ENCODE measurements at regions not wholly inside any gene's neighbourhood (a gene's known extent, or its start where the extent isn't known, plus 50 kb on each side); places are given as distances from the start of the nearest gene placed in this dataset.

DNA sequence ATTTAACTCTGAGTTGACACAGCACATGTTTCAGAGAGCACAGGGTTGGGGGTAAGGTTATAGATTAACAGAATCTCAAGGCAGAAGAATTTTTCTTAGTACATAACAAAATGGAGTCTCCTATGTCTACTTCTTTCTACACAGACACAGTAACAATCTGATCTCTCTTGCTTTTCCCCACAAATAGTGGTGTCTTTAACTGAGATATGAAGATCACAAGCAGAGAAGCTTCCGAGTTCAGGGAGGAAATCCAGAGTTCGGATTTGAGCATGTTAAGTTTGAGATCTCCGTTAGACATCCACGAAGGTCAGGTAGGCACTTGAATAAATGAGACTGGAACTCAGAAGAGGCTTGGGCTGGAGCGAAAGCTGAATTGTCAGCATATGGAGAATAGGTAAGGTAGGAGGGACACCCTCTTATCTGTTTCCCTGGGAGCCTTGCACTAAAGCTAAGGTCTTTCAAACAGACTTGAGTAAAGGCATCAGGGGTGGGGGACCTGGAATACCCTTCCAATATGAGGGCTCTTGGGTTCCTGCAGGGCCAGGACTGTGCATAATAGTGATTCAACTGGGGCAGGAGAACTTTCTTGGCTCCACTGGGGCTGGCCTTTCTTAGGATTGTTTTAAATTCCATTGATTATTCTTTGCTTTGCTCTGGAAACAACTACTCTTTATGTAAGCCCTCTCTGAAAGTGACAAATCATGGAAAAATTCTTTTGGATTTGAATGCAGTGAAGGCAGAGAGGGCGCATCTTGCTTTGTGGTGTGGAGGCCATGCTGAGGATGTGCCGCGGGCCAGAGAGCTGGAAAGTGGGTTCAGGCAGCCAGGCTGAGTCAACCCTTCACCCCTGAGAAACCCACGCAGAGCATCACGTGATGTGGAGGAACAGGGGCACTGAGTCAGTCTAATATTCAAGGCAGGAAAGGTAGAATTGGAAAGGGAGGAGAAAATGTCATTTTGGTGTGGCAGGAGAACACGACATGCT, 62.7 kb upstream of the AMPD3 start:
- H3K27me3 ChIP-seq (replicated peaks in 1 of 4; ENCODE audit: control insufficient read depth in 3 of 4, extremely low read depth in 1 of 4, insufficient read depth in 3 of 4, low read length in 3 of 4): no peaks in the 10 kb centered on the region
- no peak overlapping the region for H3K9ac ChIP-seq (replicated peaks in 1 of 4; ENCODE audit: extremely low read depth in 1 of 4, low read depth in 3 of 4, low read length in 3 of 4)
- H2BK20ac ChIP-seq (ENCODE audit: low read length): no peak overlapping the region
- H3K79me2 ChIP-seq (ENCODE audit: control insufficient read depth in 1 of 2, insufficient read depth in 2 of 2, low read length in 2 of 2): no peaks in the 10 kb centered on the region
- no peak overlapping the region for H3K4ac ChIP-seq (replicated peaks; ENCODE audit: insufficient read length, low read depth, low read length)
- H3K14ac ChIP-seq (ENCODE audit: insufficient read length): no peak overlapping the region
- H4K8ac ChIP-seq (ENCODE audit: extremely low read depth, insufficient read depth, low read length): no peak overlapping the region
- no peaks in the 10 kb centered on the region for H3K79me1 ChIP-seq (ENCODE audit: low read depth, low read length)
- no peaks in the 10 kb centered on the region for H4K20me1 ChIP-seq (replicated peaks in 1 of 2; ENCODE audit: control insufficient read depth in 1 of 2, insufficient read depth in 2 of 2, low read length in 2 of 2)
- ChIA-PET CTCF (ENCODE audit: partially characterized antibody) (interaction anchor here (1.5 kb wide), 2 partner anchors 10 to 12 kb away, joined by 4 to 5 read pairs; no protein-coding TSS in a partner anchor), POLR2A (ENCODE audit: partially characterized antibody) (interaction anchor here (0.9 to 1.3 kb wide), 2 partner anchors 87 to 89 kb away, joined by 3 to 4 read pairs; partner anchors contain the start of gene ADM)
- no peak overlapping the region for H3K56ac ChIP-seq (replicated peaks; ENCODE audit: insufficient read length, low read depth, low read length)
- H3K4me3 ChIP-seq (ENCODE audit: extremely low read depth in 1 of 4, insufficient read depth in 2 of 4, low read depth in 3 of 4, low read length in 4 of 4): no peak overlapping the region
- H3K27ac ChIP-seq (ENCODE audit: low read depth, low read length): no peak overlapping the region
- no peak overlapping the region; the same call in 1 of the 2 replicates for H2BK12ac ChIP-seq (ENCODE audit: low read depth, low read length)
- H3K18ac ChIP-seq (ENCODE audit: extremely low read depth, low read length): no peak overlapping the region
- 94% methylated on average over 11 of the region's 11 CpGs; no CpG with 5 or more reads in 1 of the 2 experiments for WGBS, 2 experiments (ENCODE audit: extremely low coverage in 1 of 2, insufficient coverage in 1 of 2, insufficient read length in 1 of 2, insufficient replicate concordance in 2 of 2, low coverage in 1 of 2, low lambda C conversion rate in 2 of 2, missing lambda C conversion rate in 1 of 2)
- H3K9me3 ChIP-seq (ENCODE audit: insufficient read depth in 2 of 2, low read depth in 1 of 2, low read length in 1 of 2): 0 out of 4 replicates have a peak, but pooled peaks cover 0 to 3% of the 10 kb centered on the region in 2 experiments
- H3K4me1 ChIP-seq (replicated peaks in 1 of 4; ENCODE audit: control insufficient read depth in 3 of 4, insufficient read depth in 4 of 4, low read length in 3 of 4): peaks cover 0 to 6% (median 0%) of the 10 kb centered on the region in 4 experiments; a peak in 2 of 7 replicates
- no peak overlapping the region for H2BK5ac ChIP-seq (ENCODE audit: low read depth, low read length)
- H2BK15ac ChIP-seq (ENCODE audit: low read length): no peak overlapping the region
- H2AFZ ChIP-seq (ENCODE audit: low read length): no peak overlapping the region
- no peak for FAIRE-seq
- no peaks in the 10 kb centered on the region; the same call in 1 of the 2 replicates for H3K23me2 ChIP-seq (ENCODE audit: low read depth, low read length)
- H3K23ac ChIP-seq (ENCODE audit: insufficient read length): no peak overlapping the region
- no peak overlapping the region for H3K4me2 ChIP-seq (ENCODE audit: insufficient read depth in 1 of 2, low read depth in 2 of 2, low read length in 2 of 2)
- H4K5ac ChIP-seq (ENCODE audit: insufficient read length, low read depth, low read length): no peak overlapping the region
- no peaks in the 10 kb centered on the region for H3K36me3 ChIP-seq (ENCODE audit: control insufficient read depth in 2 of 4, insufficient read depth in 4 of 4, low read length in 3 of 4)
- H2AK5ac ChIP-seq (ENCODE audit: low read depth, low read length): no peak overlapping the region
- H2BK120ac ChIP-seq (replicated peaks; ENCODE audit: low read depth, low read length): no peak overlapping the region
- H4K91ac ChIP-seq (replicated peaks; ENCODE audit: insufficient read length, low read length): no peak overlapping the region
- no peak for DNase-seq (ENCODE audit: low read depth in 1 of 2, low spot score in 2 of 2)
- no peak for TF ChIP-seq RAD21 (IDR thresholded peaks at IDR 0.05 in 1 of 2, conservative IDR thresholded peaks at IDR 0.05 in 1 of 2; ENCODE audit: low read depth in 2 of 2, low read length in 2 of 2)
- TF ChIP-seq KDM4A (IDR thresholded peaks at IDR 0.05; ENCODE audit: low read depth, low read length, severe bottlenecking): no peak
- TF ChIP-seq SUZ12 (IDR thresholded peaks at IDR 0.05; ENCODE audit: low read length): no peak
- no peak for TF ChIP-seq SP1 (IDR thresholded peaks at IDR 0.05; ENCODE audit: low read depth, low read length)
- no peak for TF ChIP-seq TBP (IDR thresholded peaks at IDR 0.05; ENCODE audit: low read depth, low read length)
- no peak for TF ChIP-seq KDM5A (IDR thresholded peaks at IDR 0.05; ENCODE audit: low read length)
- no peak for TF ChIP-seq MAX (IDR thresholded peaks at IDR 0.05)
- TF ChIP-seq RNF2 (IDR thresholded peaks at IDR 0.05; ENCODE audit: borderline replicate concordance, low read depth, low read length, missing control alignments, poor library complexity, severe bottlenecking): no peak
- no peak for TF ChIP-seq NANOG (IDR thresholded peaks at IDR 0.05; ENCODE audit: insufficient read depth, low read depth, low read length, poor library complexity, severe bottlenecking)
- TF ChIP-seq SRF (IDR thresholded peaks at IDR 0.05; ENCODE audit: low read depth, low read length): no peak
- no peak for TF ChIP-seq JUND (IDR thresholded peaks at IDR 0.05; ENCODE audit: low read length)
